DMS 273 (cell line): ENCODE measurements at regions not wholly inside any gene's neighbourhood (a gene's known extent, or its start where the extent isn't known, plus 50 kb on each side); places are given as distances from the start of the nearest gene placed in this dataset.

Experiments
- DNase-seq: peaks from one replicate; lab custom pipeline; 2025; ENCODE audit not compliant: unreplicated experiment; lab: John Stamatoyannopoulos, UW

GRCh38 chr5:53359916-53360517, 120.4 kb upstream of the FST start:
- DNase-seq, result no peak

DNA sequence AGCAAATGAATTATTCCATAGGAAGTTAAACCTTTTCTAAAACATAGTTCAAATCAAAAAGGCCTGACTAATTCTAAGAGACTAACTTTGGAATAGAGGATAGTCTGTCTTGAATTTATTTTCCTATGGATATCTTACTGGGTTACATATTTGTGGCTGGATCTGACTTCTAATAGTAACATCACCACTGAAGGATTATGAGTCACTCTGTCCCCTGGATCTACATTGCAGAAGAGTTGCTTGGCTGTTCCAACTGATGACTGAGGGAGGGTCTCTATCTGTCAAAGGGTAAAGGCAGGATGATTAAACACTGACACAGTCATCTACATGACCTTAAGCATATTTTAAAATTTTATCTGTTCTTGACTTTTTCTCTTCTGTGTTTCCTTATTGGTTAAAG, 119.6 kb upstream of the FST start:
- DNase-seq, result no peak

GRCh38 chr5:53361708-53362107, 118.7 kb upstream of the FST start:
- DNase-seq, result no peak

GRCh38 chr5:53362521-53362941, 117.9 kb upstream of the FST start:
- no peak for DNase-seq

GRCh38 chr5:53364061-53364460, 116.4 kb upstream of the FST start:
- DNase-seq, result no peak

DNA sequence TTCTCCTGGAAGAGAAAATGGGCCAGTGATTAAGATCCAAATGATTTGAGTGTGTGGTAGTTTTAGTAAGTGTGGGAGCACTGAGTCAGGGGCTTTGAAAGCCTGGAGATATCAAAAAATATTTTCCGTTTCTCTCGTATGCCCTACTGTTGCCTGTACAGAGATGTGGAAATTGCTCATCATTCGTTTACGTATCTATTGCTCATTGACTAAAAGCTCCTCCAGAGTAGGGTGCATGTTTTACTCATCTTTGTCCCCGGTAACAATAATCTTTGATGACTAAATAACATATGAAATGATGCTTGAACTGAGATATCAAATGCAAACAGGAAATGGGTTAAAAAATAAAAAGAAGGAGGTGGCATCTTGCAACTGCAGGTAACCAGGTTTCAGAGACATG, 114.2 kb upstream of the FST start:
- no peak for DNase-seq

DNA sequence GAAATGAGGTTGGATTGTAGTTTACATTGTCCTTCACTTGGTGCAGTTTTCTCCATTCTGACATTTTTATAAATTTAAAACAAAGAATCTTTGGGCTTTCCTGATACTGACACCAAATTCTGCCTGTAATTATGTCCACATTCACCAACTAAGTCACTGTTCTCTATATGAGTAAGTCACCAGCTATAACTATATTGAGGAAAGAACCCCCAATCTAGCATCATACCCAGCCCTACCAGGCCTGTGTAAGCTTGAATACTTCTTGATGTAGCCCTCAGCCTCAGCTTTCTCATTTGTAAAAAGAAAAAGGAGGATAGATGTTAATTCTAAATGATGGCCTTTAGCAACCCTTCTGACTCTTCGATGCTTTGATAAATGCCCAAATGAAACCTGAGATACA, 112.7 kb upstream of the FST start:
- no peak for DNase-seq

DNA sequence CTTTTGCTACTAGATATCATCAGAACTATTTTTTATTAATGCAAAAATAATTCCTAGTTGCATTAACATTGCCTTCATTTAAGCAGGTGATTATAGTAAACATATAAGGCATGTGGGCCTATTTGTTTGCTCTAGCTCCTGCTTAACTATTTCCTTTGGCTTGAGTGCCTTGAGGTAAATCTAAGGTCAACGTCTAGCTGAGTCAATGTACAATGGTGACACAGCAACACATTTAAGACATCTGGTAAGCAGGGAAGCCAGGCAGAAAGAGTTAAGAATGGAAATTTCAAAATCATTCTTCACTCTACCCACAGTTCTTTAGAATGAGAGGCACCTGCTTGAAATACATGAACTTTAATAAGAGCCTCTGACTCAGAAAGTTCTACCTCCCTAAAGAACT, 111.9 kb upstream of the FST start:
- DNase-seq, result no peak

DNA sequence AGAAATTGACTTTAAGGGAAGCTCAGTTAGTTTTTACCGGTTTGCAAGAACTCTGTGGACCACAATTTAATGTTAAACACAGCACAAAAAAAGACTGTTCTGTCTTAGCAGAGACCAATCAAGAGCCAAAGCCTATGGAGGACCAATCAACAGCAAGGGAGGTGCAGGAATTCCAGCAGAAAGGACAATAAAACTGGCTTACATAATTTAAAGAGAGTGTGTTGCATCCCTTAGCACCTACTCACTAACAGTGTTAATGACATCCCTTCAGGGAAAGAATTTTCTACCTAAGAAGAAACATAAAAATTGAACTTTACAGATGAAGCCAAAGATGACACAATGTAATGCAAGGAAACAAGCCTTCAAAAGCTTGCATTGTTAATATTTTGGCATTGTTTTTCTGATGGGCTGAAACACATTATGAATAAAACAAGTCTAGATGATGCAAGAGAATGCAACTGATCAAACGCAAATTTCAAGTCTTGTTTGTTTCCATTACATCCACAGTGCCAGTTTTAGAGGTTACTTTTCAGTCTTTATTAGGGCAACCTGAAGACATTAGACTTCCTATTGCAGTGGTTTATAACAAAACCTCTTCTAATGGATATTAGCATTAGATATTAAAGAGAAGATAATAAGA, 111.3 kb upstream of the FST start:
- no peak for DNase-seq

DNA sequence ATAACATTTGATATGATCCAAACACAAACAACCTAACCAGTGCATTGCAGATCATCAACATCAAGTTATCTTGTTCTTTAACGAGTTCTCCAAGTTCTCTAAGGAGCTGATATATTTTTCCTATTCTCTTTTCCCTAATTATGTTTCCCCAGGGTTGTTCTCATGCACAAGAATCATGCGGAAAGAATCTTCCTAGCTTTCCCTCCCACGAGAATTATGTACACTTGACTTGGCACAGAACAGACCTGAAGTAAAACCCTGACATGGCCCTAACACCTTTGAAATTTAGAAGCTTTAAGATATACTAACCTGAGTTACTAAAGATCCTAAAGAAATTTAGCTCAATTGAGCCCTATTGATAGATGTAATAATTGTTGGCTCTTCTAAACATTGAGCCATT, 110.7 kb upstream of the FST start:
- no peak for DNase-seq

GRCh38 chr5:53373451-53374158, 106.8 kb upstream of the FST start:
- DNase-seq, result no peak

DNA sequence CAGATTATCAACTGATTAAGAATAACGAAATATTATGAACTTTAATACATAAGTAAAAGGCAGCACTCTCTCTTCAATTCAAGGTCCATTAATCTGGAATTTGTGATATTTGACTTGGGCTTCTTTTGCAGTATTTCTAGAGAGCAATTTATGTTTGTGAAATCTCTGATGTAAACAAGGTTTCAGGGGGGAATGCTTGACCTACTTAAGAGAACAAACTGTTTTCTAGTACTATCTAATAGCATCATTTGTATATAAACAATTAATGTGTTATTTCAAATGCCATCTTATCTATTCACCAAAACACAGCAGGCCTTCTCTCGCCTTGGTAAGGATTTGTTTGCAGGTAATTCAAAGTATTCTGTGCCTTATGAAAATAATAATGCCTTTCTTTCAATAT, 103.6 kb upstream of the FST start:
- DNase-seq, result no peak

DNA sequence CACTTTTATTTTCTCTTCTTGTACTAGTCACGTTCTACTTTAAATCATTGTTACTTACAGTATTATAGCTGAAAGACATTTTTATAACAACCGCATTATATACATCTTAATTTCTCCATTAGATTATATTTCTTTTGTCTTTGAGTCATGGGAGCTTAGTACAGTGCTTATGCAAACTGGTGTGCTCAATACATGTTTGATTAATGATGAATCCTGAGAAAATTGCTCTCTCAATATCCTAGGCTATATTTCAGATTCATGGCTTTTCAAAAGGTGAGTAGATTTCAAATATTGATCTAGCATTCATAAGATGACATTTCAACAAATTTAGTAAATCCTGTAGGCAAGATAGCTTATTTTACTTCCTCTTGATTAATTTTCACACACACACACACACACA, 102.2 kb upstream of the FST start:
- no peak for DNase-seq

- DNase-seq, result no peak
Measured at GRCh38 chr5:53378590-53379247, 101.7 kb upstream of the FST start.

DNA sequence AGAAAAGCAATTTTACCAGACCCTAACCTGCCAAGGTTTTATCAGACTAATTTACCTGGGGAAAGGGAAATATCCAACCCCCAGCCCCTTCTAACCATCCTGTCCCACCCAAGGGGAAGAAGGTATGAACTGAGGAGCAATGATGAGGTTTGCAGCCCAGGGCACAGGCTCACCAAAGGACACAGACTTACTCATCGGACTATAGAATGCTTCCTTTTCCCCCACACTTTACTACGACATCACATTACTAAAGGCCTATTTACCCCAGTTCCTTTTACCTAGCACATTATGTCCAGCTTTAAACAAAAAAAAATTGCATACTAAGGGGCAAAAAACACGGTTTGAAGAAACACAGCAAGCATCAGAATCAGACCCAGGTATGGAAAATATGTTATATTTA, 94.1 kb upstream of the FST start:
- no peak for DNase-seq

GRCh38 chr5:53389093-53389492, 91.3 kb upstream of the FST start:
- DNase-seq, result no peak

DNA sequence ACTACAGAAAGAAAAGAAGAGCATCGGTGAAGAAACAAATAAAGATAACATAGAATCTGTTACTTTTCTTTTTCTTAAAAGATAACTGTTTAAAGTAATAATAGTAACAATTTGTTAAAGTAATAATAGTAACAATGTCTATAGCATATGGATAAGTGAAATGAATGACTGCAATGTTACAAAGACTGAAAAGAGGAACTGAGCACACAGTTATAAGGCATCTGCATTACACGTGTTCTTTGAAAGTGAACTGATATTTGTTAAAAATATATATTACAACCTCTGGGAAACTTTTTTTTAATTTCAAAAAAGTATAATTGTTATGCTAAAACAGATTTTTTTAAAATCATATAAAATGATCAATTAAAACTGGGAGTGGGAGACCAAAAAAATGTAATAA, 88.4 kb upstream of the FST start:
- DNase-seq, result no peak

DNA sequence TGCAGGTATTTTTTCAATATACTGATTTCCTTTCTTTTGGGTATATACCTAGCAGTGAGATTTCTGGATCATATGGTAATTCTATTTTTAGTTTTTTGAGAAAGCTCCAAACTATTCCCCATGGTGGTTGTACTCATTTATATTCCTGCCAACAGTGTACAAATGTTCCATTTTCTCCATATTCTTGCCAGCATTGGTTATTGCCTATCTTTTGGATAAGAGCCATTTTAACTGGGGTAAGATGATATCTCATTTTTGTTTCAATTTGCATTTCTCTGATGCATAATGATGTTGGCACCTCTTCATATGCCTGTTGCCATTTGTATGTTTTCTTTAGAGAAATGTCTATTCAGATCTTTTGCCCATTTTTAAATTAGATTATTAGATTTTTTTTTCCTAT, 85.6 kb upstream of the FST start:
- no peak for DNase-seq

DNA sequence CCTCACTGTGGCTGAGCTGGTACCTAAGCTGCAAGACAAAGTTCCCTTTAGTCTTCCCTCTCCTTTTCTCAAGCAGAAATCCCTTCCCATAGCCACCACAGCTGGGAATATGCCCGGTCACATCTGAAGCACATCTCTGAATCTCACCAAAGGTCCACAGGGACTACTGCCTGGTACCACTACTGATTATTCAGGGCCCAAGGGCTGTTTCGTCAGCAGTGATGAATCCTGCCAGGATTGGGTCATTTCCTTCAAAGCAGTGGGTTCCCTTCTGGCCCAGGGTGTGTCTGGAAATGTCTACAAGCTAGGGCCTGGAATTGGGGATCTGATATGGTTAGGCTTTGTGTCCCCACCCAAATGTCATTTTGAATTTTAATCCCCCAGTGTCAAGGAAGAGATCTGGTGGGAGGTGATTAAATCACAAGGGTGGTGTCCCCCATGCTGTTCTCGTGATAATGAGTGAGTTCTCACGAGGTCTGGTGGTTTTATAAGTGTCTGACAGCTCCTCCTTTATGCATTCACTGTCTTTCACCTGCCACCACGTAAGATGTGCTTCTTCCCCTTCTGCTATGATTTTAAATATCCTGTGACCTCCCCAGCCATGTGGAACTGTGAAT, 83.2 kb upstream of the FST start:
- no peak for DNase-seq

- no peak for DNase-seq
Measured at GRCh38 chr5:53397845-53398244, 82.6 kb upstream of the FST start.

DNA sequence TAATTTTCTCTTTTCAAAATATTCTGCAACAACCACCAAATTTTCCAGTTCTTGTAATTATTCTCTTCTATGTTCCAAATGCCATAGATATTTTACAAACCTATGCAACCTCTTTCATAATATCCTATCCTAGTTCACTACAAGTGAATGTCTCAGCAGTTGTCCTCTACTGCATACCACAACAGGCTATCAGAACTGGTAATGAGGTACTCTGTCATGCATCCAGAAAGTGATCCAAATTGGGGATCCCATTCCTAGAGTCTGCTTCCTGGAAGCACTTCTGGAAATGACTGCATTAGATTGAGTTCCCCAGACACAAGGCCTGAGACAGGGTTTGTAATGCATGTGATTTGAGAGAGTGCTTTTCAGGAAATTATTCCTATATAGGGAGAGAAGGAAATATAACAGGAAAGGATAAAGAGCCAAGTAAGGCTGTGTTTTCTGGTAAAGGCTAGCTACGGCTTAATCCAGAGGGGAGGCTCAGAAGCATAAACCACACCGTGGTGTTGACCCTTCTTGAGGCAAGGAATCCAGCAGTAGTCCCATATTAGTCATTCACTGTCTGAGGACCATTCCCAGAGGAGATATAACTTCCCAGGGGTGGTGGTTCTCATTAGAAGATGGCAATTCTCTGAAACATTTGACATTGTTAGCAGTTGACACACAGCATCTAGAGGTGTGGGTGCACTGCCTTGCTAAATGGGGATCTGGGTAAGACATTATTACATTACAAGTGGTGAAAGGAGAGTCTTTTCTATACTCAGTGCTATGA, 80.3 kb upstream of the FST start:
- no peak for DNase-seq
